ENCODE measurements at regions not wholly inside any gene's neighbourhood (a gene's known extent, or its start where the extent isn't known, plus 50 kb on each side); places are given as distances from the start of the nearest gene placed in this dataset.

DNA sequence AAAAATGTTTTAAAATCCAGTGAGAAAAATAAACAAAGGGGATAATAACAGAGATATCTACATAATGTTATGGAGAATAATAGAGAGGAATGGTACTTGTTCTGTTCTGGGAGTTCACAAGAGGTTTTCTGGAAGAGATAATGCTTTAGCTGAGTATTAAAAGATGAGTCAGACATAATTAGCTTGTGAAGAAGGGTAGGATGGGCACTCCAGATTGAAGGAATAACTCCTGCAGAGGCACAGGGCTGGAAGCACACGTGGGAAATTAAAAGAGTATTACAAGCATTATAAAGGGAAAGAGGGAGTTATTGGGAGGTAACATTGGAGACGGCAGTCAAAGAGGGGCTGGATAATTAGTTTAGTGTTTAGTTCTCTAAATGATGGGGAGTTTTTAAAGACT lies 124.9 kb upstream of the BTG1 start:
- no peak for TF ChIP-seq YY1 (IDR thresholded peaks at IDR 0.05; ENCODE audit: insufficient read depth, insufficient read length)
- TF ChIP-seq ZNF274 (IDR thresholded peaks at IDR 0.05; ENCODE audit: low read depth, low read length) = no peak
- TF ChIP-seq SUZ12 (IDR thresholded peaks at IDR 0.05; ENCODE audit: extremely low read depth, insufficient read depth, insufficient read length) = no peak
